MM.1S (cell line): ENCODE measurements at regions not wholly inside any gene's neighbourhood (a gene's known extent, or its start where the extent isn't known, plus 50 kb on each side); places are given as distances from the start of the nearest gene placed in this dataset.

Experiments used
- EZH2 ChIP-seq: fragments of 300-600 bp; sonication (generic); optimal IDR thresholded peaks from 2 replicates; pipeline ENCODE3; 2017; ENCODE audit warnings: low read depth, mild to moderate bottlenecking, antibody characterized with exemption, low read length, mixed read lengths
- EZH2phosphoT487 ChIP-seq: fragments of 300-600 bp; sonication (generic); IDR thresholded peaks from 2 replicates; pipeline ENCODE4 v1.6.1; 2018; ENCODE audit warnings: antibody characterized with exemption, low read length
- TF ChIP-seq, protein P1 (sequence below): fragments of 300-600 bp; sonication (generic); IDR thresholded peaks from 2 replicates; pipeline ENCODE4 v1.5.1; 2016; ENCODE audit warnings: antibody characterized with exemption, low read length, mixed read lengths

DNA sequence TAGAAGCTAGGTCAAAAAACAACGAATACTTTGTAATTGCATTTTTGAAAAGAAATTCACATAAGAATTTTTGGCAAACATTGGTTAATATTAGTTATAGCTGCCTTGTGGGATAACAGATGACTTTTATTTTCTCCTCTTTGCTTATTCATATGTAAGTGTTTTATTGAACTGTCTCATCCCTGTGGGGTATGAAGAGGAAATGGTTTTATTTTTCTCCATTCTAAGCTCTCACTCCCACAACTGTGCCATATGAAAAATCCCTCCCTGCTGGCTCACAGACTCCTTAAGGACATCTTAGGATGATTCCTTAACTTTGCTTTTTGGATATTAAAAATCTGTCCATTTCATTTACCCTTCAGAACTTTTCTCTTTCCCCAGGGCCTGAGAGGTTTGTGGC lies 300.6 kb downstream of the PPP1R2C start:
- TF ChIP-seq EZH2 (no peak), EZH2phosphoT487 (no peak)
- TF ChIP-seq, protein P1, sequence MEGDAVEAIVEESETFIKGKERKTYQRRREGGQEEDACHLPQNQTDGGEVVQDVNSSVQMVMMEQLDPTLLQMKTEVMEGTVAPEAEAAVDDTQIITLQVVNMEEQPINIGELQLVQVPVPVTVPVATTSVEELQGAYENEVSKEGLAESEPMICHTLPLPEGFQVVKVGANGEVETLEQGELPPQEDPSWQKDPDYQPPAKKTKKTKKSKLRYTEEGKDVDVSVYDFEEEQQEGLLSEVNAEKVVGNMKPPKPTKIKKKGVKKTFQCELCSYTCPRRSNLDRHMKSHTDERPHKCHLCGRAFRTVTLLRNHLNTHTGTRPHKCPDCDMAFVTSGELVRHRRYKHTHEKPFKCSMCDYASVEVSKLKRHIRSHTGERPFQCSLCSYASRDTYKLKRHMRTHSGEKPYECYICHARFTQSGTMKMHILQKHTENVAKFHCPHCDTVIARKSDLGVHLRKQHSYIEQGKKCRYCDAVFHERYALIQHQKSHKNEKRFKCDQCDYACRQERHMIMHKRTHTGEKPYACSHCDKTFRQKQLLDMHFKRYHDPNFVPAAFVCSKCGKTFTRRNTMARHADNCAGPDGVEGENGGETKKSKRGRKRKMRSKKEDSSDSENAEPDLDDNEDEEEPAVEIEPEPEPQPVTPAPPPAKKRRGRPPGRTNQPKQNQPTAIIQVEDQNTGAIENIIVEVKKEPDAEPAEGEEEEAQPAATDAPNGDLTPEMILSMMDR: no peak
